IMR-90 (cell line): ENCODE measurements at regions not wholly inside any gene's neighbourhood (a gene's known extent, or its start where the extent isn't known, plus 50 kb on each side); places are given as distances from the start of the nearest gene placed in this dataset.

ENCODE experiments used
- ATAC-seq: fragments of 200-7000 bp; cut with Tn5 transposase; 2 replicates; pipeline ENCODE4 v1.9.1; 2020; ENCODE audit warnings: low read depth, mild to moderate bottlenecking, moderate library complexity
- BruUV-seq: library from RNA; stranded (reverse); fragments of 400-500 nt; replicated peaks from 2 replicates; lab custom pipeline; 2021; lab: Mats Ljungman, UMichigan
- CTCF ChIA-PET: fragments of 300-600 bp; formaldehyde crosslinking; extraction: SDS; loops from one replicate; lab custom pipeline; 2021; ENCODE audit warnings: antibody characterized with exemption; lab: Yijun Ruan, JAX
- POLR2A ChIA-PET: fragments of 300-600 bp; sonication (Branson Sonifier 250); formaldehyde crosslinking; loops from one replicate; lab custom pipeline; 2022; ENCODE audit warnings: antibody characterized with exemption; ENCODE audit not compliant: unreplicated experiment; lab: Charles Lee
- DNase-seq: peaks from one replicate; pipeline ENCODE4 v3.0.0; 2013
- H2AFZ ChIP-seq: replicated peaks from 2 replicates; pipeline ENCODE3; 2013; ENCODE audit warnings: low read length, mild to moderate bottlenecking; ENCODE audit not compliant: poor library complexity
- H2AK5ac ChIP-seq: 2 replicates; pipeline ENCODE4 v1.6.1; 2013; ENCODE audit warnings: low read depth, low read length, inconsistent platforms
- H2AK9ac ChIP-seq: replicated peaks from 2 replicates; pipeline ENCODE3; 2013; ENCODE audit warnings: mild to moderate bottlenecking, low read depth, low read length, moderate library complexity; ENCODE audit not compliant: poor library complexity
- H2BK120ac ChIP-seq: 2 replicates; pipeline ENCODE4 v1.6.1; 2013; ENCODE audit warnings: low read depth, low read length, inconsistent platforms
- H2BK15ac ChIP-seq: 3 replicates; pipeline ENCODE4 v1.6.1; 2013; ENCODE audit warnings: low read depth, low read length, inconsistent platforms
- H2BK20ac ChIP-seq: 2 replicates; pipeline ENCODE4 v1.6.1; 2013; ENCODE audit warnings: low read depth, mild to moderate bottlenecking, inconsistent platforms, low read length, moderate library complexity
- H2BK5ac ChIP-seq: 2 replicates; pipeline ENCODE4 v1.6.1; 2013; ENCODE audit warnings: mild to moderate bottlenecking, low read depth, low read length, inconsistent platforms; ENCODE audit not compliant: poor library complexity, severe bottlenecking
- H3K14ac ChIP-seq: replicated peaks from 2 replicates; pipeline ENCODE4 v1.6.1; 2013; ENCODE audit warnings: low read depth, low read length, inconsistent platforms
- H3K18ac ChIP-seq: 2 replicates; pipeline ENCODE4 v1.6.1; 2013; ENCODE audit warnings: low read depth, low read length, control low read depth
- H3K23ac ChIP-seq: 2 replicates; pipeline ENCODE4 v1.6.1; 2013; ENCODE audit warnings: low read depth, low read length, inconsistent platforms
- H3K27ac ChIP-seq: 2 replicates; pipeline ENCODE4 v1.5.1; 2013; ENCODE audit warnings: mild to moderate bottlenecking, control low read depth, low read length; ENCODE audit not compliant: insufficient read depth
- H3K27me3 ChIP-seq: 2 replicates; pipeline ENCODE4 v1.6.1; 2013; ENCODE audit warnings: low read length; ENCODE audit not compliant: control insufficient read depth, insufficient read depth
- H3K36me3 ChIP-seq: 2 replicates; pipeline ENCODE4 v1.6.1; 2013; ENCODE audit warnings: low read length, mixed read lengths; ENCODE audit not compliant: control insufficient read depth, insufficient read depth
- H3K4ac ChIP-seq: 2 replicates; pipeline ENCODE4 v1.6.1; 2013; ENCODE audit warnings: low read depth, low read length, inconsistent platforms
- H3K4me1 ChIP-seq: 2 replicates; pipeline ENCODE4 v1.6.1; 2013; ENCODE audit warnings: low read length, mixed read lengths; ENCODE audit not compliant: control insufficient read depth, insufficient read depth
- H3K4me2 ChIP-seq: 2 replicates; pipeline ENCODE4 v1.6.1; 2013; ENCODE audit warnings: low read depth, mild to moderate bottlenecking, control low read depth, low read length, moderate library complexity
- H3K4me3 ChIP-seq: 2 replicates; pipeline ENCODE4 v1.5.1; 2013; ENCODE audit warnings: low read depth, mild to moderate bottlenecking, control low read depth, low read length, moderate library complexity; ENCODE audit not compliant: insufficient read depth
- H3K56ac ChIP-seq: 2 replicates; pipeline ENCODE4 v1.6.1; 2013; ENCODE audit warnings: low read length, inconsistent platforms; ENCODE audit not compliant: insufficient read depth; ENCODE audit errors: extremely low read depth
- H3K79me1 ChIP-seq, 2 experiments: 2 replicates each; pipeline ENCODE4 v1.6.1; 2013; ENCODE audit warnings: low read length in 2 of 2, inconsistent platforms in 1 of 2, low read depth in 1 of 2
- H3K9ac ChIP-seq: 2 replicates; pipeline ENCODE4 v1.6.1; 2013; ENCODE audit warnings: low read depth, low read length, control low read depth
- H3K9me1 ChIP-seq: 2 replicates; pipeline ENCODE4 v1.6.1; 2013; ENCODE audit warnings: low read length, inconsistent platforms; ENCODE audit not compliant: insufficient read depth
- H3K9me3 ChIP-seq: 2 replicates; pipeline ENCODE4 v1.6.1; 2013; ENCODE audit warnings: low read length; ENCODE audit not compliant: control insufficient read depth, insufficient read depth
- H4K20me1 ChIP-seq: 2 replicates; pipeline ENCODE4 v1.6.1; 2013; ENCODE audit warnings: low read length, inconsistent platforms; ENCODE audit not compliant: insufficient read depth
- H4K5ac ChIP-seq: 2 replicates; pipeline ENCODE4 v1.6.1; 2013; ENCODE audit warnings: mild to moderate bottlenecking, low read depth, low read length, control low read depth
- H4K8ac ChIP-seq, 2 experiments: 2 replicates each; pipeline ENCODE4 v1.6.1; 2013; ENCODE audit warnings: low read depth in 2 of 2, low read length in 2 of 2, control low read depth in 1 of 2, inconsistent platforms in 1 of 2
- H4K91ac ChIP-seq: 2 replicates; pipeline ENCODE4 v1.6.1; 2013; ENCODE audit warnings: low read depth, low read length, inconsistent platforms; ENCODE audit not compliant: insufficient read depth
- CHD1 ChIP-seq: IDR thresholded peaks from 2 replicates; pipeline ENCODE4 v1.6.1; 2012; ENCODE audit warnings: low read depth, low read length, improper control_type of control experiment
- CTCF ChIP-seq: conservative IDR thresholded peaks from 2 replicates; pipeline ENCODE4 v1.5.1; 2012; ENCODE audit warnings: mild to moderate bottlenecking, low read depth, low read length, improper control_type of control experiment
- MAZ ChIP-seq: IDR thresholded peaks from 2 replicates; pipeline ENCODE4 v1.6.1; 2012; ENCODE audit warnings: low read depth, mild to moderate bottlenecking, low read length, improper control_type of control experiment, moderate library complexity, borderline replicate concordance
- MXI1 ChIP-seq: IDR thresholded peaks from 2 replicates; pipeline ENCODE4 v1.6.1; 2012; ENCODE audit warnings: low read depth, mild to moderate bottlenecking, low read length, moderate library complexity, borderline replicate concordance
- NFE2L2 ChIP-seq: fragments of 150-350 bp; IDR thresholded peaks from 2 replicates; pipeline ENCODE4 v1.6.1; 2016; ENCODE audit warnings: low read depth, mild to moderate bottlenecking, low read length
- POLR2A ChIP-seq: IDR thresholded peaks from 2 replicates; pipeline ENCODE4 v1.6.1; 2012; ENCODE audit warnings: mild to moderate bottlenecking, low read depth, low read length
- RAD21 ChIP-seq: IDR thresholded peaks from 2 replicates; pipeline ENCODE4 v1.6.1; 2012; ENCODE audit warnings: low read length, improper control_type of control experiment
- USF2 ChIP-seq: fragments of 150-350 bp; IDR thresholded peaks from 2 replicates; pipeline ENCODE4 v1.6.1; 2017; ENCODE audit warnings: mild to moderate bottlenecking, antibody characterized with exemption, low read length, low read depth
- WGBS, 2 experiments: methylation state at CpG; one replicate each; pipeline versions ENCODE4 v1.1.5 to v1.1.7; 2013; ENCODE audit warnings: missing lambda C conversion rate in 2 of 2; ENCODE audit not compliant: insufficient read length in 1 of 2; ENCODE audit errors: extremely low coverage in 2 of 2; 5-methylcytosine and 5-hydroxymethylcytosine counted together
- dilution Hi-C: fragments of 300-500 bp; cut with HindIII; formaldehyde crosslinking; loops from one replicate; pipeline ENCODE4 v1.14.3; 2018; ENCODE audit warnings: low sequenced_read_pairs; ENCODE audit not compliant: unreplicated experiment
- in situ Hi-C: fragments of 300-500 bp; cut with MboI; formaldehyde crosslinking; loops from 3 replicates; pipeline ENCODE4 v1.14.3; 2019; ENCODE audit warnings: low sequenced_read_pairs, inconsistent platforms, mixed read lengths
- intact Hi-C: fragments of 100-400 bp; cut with micrococcal nuclease; formaldehyde crosslinking; loops from 2 replicates; pipeline ENCODE4 v1.10.0; 2022

GRCh38 chr7:79622781-79623180 lies 169.3 kb upstream of the MAGI2 start:
- no peak overlapping the region for H2BK15ac ChIP-seq
- POLR2A ChIA-PET = no interaction called here
- CTCF ChIA-PET = no interaction called here
- H3K9ac ChIP-seq = no peak overlapping the region
- H3K4me1 ChIP-seq = no peaks in the 10 kb centered on the region
- no peak overlapping the region for H3K56ac ChIP-seq
- H3K9me3 ChIP-seq = no peaks in the 10 kb centered on the region
- no peak overlapping the region for H2AK9ac ChIP-seq
- no peak overlapping the region for H2BK5ac ChIP-seq
- no peak overlapping the region for H2AK5ac ChIP-seq
- H3K14ac ChIP-seq = no peak overlapping the region
- no peak overlapping the region for H3K18ac ChIP-seq
- dilution Hi-C loops = no loop called here
- no peak overlapping the region for H4K91ac ChIP-seq
- ATAC-seq = no peak
- no peak overlapping the region for H2BK120ac ChIP-seq
- no peak overlapping the region for H3K4ac ChIP-seq
- H3K36me3 ChIP-seq = no peaks in the 10 kb centered on the region
- BruUV-seq = no TSS peak
- no peaks in the 10 kb centered on the region for H3K27me3 ChIP-seq
- no peak overlapping the region for H3K4me3 ChIP-seq
- no peak for DNase-seq
- in situ Hi-C loops = no loop called here
- H3K4me2 ChIP-seq = no peak overlapping the region
- H2BK20ac ChIP-seq = no peak overlapping the region
- H2AFZ ChIP-seq = no peak overlapping the region
- TF ChIP-seq MXI1 (no peak), MAZ (no peak), CTCF (no peak), POLR2A (no peak), CHD1 (no peak), RAD21 (no peak), USF2 (no peak), NFE2L2 (no peak)
- H3K9me1 ChIP-seq = no peaks in the 10 kb centered on the region
- no peak overlapping the region for H3K27ac ChIP-seq
- no peaks in the 10 kb centered on the region for H3K79me1 ChIP-seq
- H4K5ac ChIP-seq = no peak overlapping the region
- intact Hi-C loops = no loop called here
- 100% methylated on average over 1 of the region's 1 CpG; no CpG with 5 or more reads in 1 of the 2 experiments for WGBS, 2 experiments
- H4K20me1 ChIP-seq = no peaks in the 10 kb centered on the region
- H3K23ac ChIP-seq = no peak overlapping the region
- no peak overlapping the region for H4K8ac ChIP-seq
